Nephron (organoid): ENCODE measurements at regions not wholly inside any gene's neighbourhood (a gene's known extent, or its start where the extent isn't known, plus 50 kb on each side); places are given as distances from the start of the nearest gene placed in this dataset.
"Not testable (repeated sequence)": the region's sequence is repeated elsewhere in the genome, so short reads cannot be mapped to it uniquely, and the experiment has no call there.

ENCODE experiments used
- H3K27ac Mint-ChIP-seq, 3 experiments: 2 replicates each; pipeline ENCODE4 v1.8.0; 2020; ENCODE audit warnings: mixed read lengths in 3 of 3, mild to moderate bottlenecking in 2 of 3, moderate library complexity in 1 of 3
- H3K27me3 Mint-ChIP-seq: 2 replicates; pipeline ENCODE4 v1.8.0; 2021; ENCODE audit warnings: low read depth, mild to moderate bottlenecking, moderate library complexity, mixed read lengths
- H3K36me3 Mint-ChIP-seq: 2 replicates; pipeline ENCODE4 v1.8.0; 2020; ENCODE audit warnings: low read depth, mixed read lengths
- H3K4me1 Mint-ChIP-seq: 2 replicates; pipeline ENCODE4 v1.8.0; 2020; ENCODE audit warnings: mixed read lengths
- H3K4me3 Mint-ChIP-seq, 3 experiments: 2 replicates each; pipeline ENCODE4 v1.8.0; 2020; ENCODE audit warnings: mild to moderate bottlenecking in 3 of 3, mixed read lengths in 3 of 3, moderate library complexity in 2 of 3
- H3K9me3 Mint-ChIP-seq: 2 replicates; pipeline ENCODE4 v1.8.0; 2020; ENCODE audit warnings: mixed read lengths
- TF ChIP-seq, protein P1 (sequence below), 3 experiments: fragments of 200-600 bp; sonication (generic); IDR thresholded peaks; one replicate each; pipeline ENCODE4 v1.5.0; 2021; ENCODE audit warnings: antibody characterized with exemption in 3 of 3; ENCODE audit not compliant: unreplicated experiment in 3 of 3

- no peaks in the 10 kb centered on the region for H3K9me3 Mint-ChIP-seq
- H3K36me3 Mint-ChIP-seq: no peaks in the 10 kb centered on the region
Measured at GRCh38 chr6:137625100-137625661, 131.0 kb upstream of the OLIG3 start.

DNA sequence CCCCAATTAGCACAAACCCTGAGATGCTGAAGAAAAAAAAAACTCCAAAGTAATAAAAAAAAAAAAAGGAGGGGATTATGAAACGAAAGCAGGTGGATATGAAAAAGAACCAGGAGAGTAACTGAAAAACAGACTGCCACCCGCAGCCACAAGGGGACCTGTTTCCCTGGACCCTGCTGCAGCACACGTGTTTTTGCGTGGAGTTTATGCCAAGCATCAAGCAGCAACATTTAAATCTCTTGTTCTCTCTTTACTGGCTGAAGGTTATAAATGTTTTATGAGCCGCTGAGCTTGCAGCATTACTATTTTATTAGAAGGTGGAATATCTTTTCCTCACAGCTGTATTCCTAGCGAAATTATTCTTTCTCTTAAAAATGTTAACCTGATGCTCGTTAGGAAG lies 131.6 kb upstream of the OLIG3 start:
- no peak overlapping the region for H3K27ac Mint-ChIP-seq
- no peaks in the 10 kb centered on the region for H3K36me3 Mint-ChIP-seq
- H3K4me3 Mint-ChIP-seq: no peak overlapping the region
- H3K27me3 Mint-ChIP-seq: no peaks in the 10 kb centered on the region
- no peaks in the 10 kb centered on the region for H3K4me1 Mint-ChIP-seq
- H3K9me3 Mint-ChIP-seq: no peaks in the 10 kb centered on the region
- TF ChIP-seq, protein P1, sequence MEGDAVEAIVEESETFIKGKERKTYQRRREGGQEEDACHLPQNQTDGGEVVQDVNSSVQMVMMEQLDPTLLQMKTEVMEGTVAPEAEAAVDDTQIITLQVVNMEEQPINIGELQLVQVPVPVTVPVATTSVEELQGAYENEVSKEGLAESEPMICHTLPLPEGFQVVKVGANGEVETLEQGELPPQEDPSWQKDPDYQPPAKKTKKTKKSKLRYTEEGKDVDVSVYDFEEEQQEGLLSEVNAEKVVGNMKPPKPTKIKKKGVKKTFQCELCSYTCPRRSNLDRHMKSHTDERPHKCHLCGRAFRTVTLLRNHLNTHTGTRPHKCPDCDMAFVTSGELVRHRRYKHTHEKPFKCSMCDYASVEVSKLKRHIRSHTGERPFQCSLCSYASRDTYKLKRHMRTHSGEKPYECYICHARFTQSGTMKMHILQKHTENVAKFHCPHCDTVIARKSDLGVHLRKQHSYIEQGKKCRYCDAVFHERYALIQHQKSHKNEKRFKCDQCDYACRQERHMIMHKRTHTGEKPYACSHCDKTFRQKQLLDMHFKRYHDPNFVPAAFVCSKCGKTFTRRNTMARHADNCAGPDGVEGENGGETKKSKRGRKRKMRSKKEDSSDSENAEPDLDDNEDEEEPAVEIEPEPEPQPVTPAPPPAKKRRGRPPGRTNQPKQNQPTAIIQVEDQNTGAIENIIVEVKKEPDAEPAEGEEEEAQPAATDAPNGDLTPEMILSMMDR (IDR thresholded peaks at IDR 0.05; ENCODE audit: unreplicated experiment in 3 of 3): peak in 1 of 3 experiments; percentile 3

More at GRCh38 chr6:137625100-137625661, 131.0 kb upstream of the OLIG3 start:
- Mint-ChIP-seq H3K4me3 (no peak overlapping the region), H3K4me1 (no peaks in the 10 kb centered on the region), H3K27ac (no peak overlapping the region), H3K27me3 (no peaks in the 10 kb centered on the region)
- TF ChIP-seq, protein P1 (IDR thresholded peaks at IDR 0.05; ENCODE audit: unreplicated experiment in 3 of 3): no peak

- no peak overlapping the region for H3K4me3 Mint-ChIP-seq
- no peaks in the 10 kb centered on the region for H3K27me3 Mint-ChIP-seq
- H3K36me3 Mint-ChIP-seq: no peaks in the 10 kb centered on the region
- H3K4me1 Mint-ChIP-seq: no peaks in the 10 kb centered on the region
- H3K9me3 Mint-ChIP-seq: no peaks in the 10 kb centered on the region
- TF ChIP-seq, protein P1 (IDR thresholded peaks at IDR 0.05; ENCODE audit: unreplicated experiment in 3 of 3): no peak
- no peak overlapping the region for H3K27ac Mint-ChIP-seq
Measured at GRCh38 chr6:137630666-137631065, 136.5 kb upstream of the OLIG3 start.

- TF ChIP-seq, protein P1 (IDR thresholded peaks at IDR 0.05; ENCODE audit: unreplicated experiment in 3 of 3): no peak
- Mint-ChIP-seq H3K36me3 (no peaks in the 10 kb centered on the region), H3K4me1 (no peaks in the 10 kb centered on the region), H3K27me3 (no peaks in the 10 kb centered on the region), H3K4me3 (no peak overlapping the region), H3K27ac (no peak overlapping the region), H3K9me3 (no peaks in the 10 kb centered on the region)
Measured at GRCh38 chr6:137631323-137631722, 137.1 kb upstream of the OLIG3 start.

GRCh38 chr6:137634177-137634576 lies 140.0 kb upstream of the OLIG3 start:
- not testable (repeated sequence) for H3K27me3 Mint-ChIP-seq, H3K4me3 Mint-ChIP-seq, H3K4me1 Mint-ChIP-seq, H3K27ac Mint-ChIP-seq, H3K36me3 Mint-ChIP-seq, H3K9me3 Mint-ChIP-seq

GRCh38 chr6:137637121-137637520 lies 142.9 kb upstream of the OLIG3 start:
- H3K36me3 Mint-ChIP-seq: no peaks in the 10 kb centered on the region
- no peaks in the 10 kb centered on the region for H3K9me3 Mint-ChIP-seq
- TF ChIP-seq, protein P1 (IDR thresholded peaks at IDR 0.05; ENCODE audit: unreplicated experiment in 3 of 3): no peak
- H3K4me3 Mint-ChIP-seq: no peak overlapping the region
- H3K4me1 Mint-ChIP-seq: no peaks in the 10 kb centered on the region
- no peaks in the 10 kb centered on the region for H3K27me3 Mint-ChIP-seq
- no peak overlapping the region for H3K27ac Mint-ChIP-seq
